ENCODE measurements at regions not wholly inside any gene's neighbourhood (a gene's known extent, or its start where the extent isn't known, plus 50 kb on each side); places are given as distances from the start of the nearest gene placed in this dataset.

DNA sequence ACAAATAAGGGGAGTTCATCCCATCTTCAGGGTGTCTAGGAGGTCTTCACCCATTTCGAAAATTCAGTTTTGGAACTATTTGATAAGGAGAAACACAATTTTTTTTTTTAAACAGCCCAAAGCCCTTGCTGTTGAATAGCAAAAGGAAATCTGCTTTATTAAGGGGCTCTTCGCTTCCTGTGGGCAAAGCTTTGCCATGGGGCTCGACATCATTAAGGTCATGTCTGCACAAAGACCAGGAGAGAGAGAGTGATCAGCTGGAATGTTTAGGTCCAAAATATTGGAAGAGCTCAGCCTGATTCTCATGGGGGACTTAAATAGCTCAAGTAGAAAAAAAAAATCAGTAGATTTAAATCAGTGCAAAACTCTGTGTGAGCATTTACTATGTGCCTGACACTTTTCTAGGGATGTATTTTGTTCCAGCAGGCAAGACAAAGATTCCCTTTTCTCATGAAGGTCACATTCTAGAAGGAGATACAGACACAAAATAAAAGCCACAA is 564.6 kb upstream of the KLF4 start:
- Histone ChIP-seq H3K4me1 (ENCODE audit: control insufficient read depth, low read length) (no peaks in the 10 kb centered on the region), H3K36me3 (ENCODE audit: control insufficient read depth, low read length) (no peaks in the 10 kb centered on the region), H3K4me3 (ENCODE audit: low read length) (no peak overlapping the region), H4K20me1 (ENCODE audit: control insufficient read depth, insufficient read depth, low read depth, low read length) (no peaks in the 10 kb centered on the region), H3K79me2 (ENCODE audit: control insufficient read depth, low read length) (no peaks in the 10 kb centered on the region), H3F3A (ENCODE audit: control insufficient read depth, insufficient read depth) (no peaks in the 10 kb centered on the region), H3K4me2 (ENCODE audit: low read length) (no peak overlapping the region), H3K9me3 (ENCODE audit: control insufficient read depth, insufficient read depth, low read length) (no peaks in the 10 kb centered on the region), H3K9me2 (replicated peaks; ENCODE audit: control insufficient read depth, low read length) (no peaks in the 10 kb centered on the region), H3K27ac (ENCODE audit: low read depth, low read length) (no peak overlapping the region), H3K27me3 (ENCODE audit: control insufficient read depth, low read length) (no peaks in the 10 kb centered on the region)
- TF ChIP-seq, protein P1, sequence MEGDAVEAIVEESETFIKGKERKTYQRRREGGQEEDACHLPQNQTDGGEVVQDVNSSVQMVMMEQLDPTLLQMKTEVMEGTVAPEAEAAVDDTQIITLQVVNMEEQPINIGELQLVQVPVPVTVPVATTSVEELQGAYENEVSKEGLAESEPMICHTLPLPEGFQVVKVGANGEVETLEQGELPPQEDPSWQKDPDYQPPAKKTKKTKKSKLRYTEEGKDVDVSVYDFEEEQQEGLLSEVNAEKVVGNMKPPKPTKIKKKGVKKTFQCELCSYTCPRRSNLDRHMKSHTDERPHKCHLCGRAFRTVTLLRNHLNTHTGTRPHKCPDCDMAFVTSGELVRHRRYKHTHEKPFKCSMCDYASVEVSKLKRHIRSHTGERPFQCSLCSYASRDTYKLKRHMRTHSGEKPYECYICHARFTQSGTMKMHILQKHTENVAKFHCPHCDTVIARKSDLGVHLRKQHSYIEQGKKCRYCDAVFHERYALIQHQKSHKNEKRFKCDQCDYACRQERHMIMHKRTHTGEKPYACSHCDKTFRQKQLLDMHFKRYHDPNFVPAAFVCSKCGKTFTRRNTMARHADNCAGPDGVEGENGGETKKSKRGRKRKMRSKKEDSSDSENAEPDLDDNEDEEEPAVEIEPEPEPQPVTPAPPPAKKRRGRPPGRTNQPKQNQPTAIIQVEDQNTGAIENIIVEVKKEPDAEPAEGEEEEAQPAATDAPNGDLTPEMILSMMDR (IDR thresholded peaks at IDR 0.05; ENCODE audit: low read depth, low read length, poor library complexity, severe bottlenecking) = no peak
- TF ChIP-seq EZH2phosphoT487 (IDR thresholded peaks at IDR 0.05; ENCODE audit: borderline replicate concordance, low read length) = no peak

DNA sequence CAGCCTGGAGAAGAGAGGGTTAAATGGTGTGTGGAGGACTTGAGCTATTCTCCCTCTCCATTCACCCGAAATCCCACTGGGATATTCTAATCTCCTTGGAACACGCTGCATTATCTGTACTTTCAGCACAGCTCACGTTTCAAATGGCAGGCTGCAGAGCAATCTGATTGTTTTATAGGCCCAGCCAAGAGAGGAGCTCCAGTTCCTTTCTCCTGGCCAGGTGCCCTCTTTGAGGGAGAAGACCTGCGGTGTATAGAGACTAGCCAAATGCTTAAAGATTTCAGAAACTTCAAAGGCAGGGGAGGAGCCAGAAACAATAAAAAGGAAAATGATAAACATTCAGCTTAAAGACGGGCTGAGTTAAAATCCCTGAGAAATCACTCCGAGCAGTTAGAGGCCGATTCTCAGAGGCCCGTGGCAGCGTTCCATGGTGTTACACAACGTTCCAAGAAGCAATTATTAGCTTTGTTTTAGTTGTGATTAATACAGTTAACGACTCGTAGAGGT is 564.0 kb upstream of the KLF4 start:
- no peak overlapping the region for H3K4me3 ChIP-seq (ENCODE audit: low read length)
- no peaks in the 10 kb centered on the region for H3K9me3 ChIP-seq (ENCODE audit: control insufficient read depth, insufficient read depth, low read length)
- H3F3A ChIP-seq (ENCODE audit: control insufficient read depth, insufficient read depth) = no peaks in the 10 kb centered on the region
- H3K4me1 ChIP-seq (ENCODE audit: control insufficient read depth, low read length) = no peaks in the 10 kb centered on the region
- H4K20me1 ChIP-seq (ENCODE audit: control insufficient read depth, insufficient read depth, low read depth, low read length) = no peaks in the 10 kb centered on the region
- H3K27ac ChIP-seq (ENCODE audit: low read depth, low read length) = no peak overlapping the region
- H3K4me2 ChIP-seq (ENCODE audit: low read length) = no peak overlapping the region
- no peaks in the 10 kb centered on the region for H3K79me2 ChIP-seq (ENCODE audit: control insufficient read depth, low read length)
- TF ChIP-seq EZH2phosphoT487 (IDR thresholded peaks at IDR 0.05; ENCODE audit: borderline replicate concordance, low read length) = no peak
- TF ChIP-seq, protein P1 (IDR thresholded peaks at IDR 0.05; ENCODE audit: low read depth, low read length, poor library complexity, severe bottlenecking) = no peak
- no peaks in the 10 kb centered on the region for H3K9me2 ChIP-seq (replicated peaks; ENCODE audit: control insufficient read depth, low read length)
- H3K27me3 ChIP-seq (ENCODE audit: control insufficient read depth, low read length) = no peaks in the 10 kb centered on the region
- no peaks in the 10 kb centered on the region for H3K36me3 ChIP-seq (ENCODE audit: control insufficient read depth, low read length)

DNA sequence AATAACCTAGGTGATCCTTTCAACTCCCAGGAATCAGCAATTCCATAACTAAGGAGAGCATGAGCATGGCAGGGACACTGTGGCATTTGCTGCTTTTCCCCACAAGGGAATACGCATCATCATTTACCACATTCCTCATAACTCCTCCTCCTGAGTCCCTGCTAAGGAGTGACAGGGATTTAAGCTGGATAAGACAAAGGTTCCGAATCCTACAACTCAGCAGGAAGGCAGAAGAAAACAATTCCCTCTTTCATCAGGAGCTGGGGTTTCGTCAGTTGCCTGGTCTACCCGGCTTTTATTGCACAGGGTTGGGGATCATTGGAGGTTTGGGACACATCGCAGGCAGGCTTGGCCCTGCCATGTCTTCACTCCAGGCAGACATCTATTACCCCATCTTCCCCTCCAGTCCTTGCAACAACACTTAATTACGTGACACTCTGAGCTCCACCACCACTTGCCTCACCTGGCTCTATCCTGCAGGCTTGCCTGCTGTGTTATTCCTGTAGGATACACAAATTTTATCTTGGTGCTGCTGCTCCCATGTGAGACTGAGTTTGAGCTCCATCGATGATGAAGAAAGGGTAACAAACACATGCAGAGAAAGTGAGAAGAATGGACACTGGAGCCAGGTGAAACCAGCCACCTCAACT is 563.0 kb upstream of the KLF4 start:
- no peaks in the 10 kb centered on the region for H4K20me1 ChIP-seq (ENCODE audit: control insufficient read depth, insufficient read depth, low read depth, low read length)
- H3F3A ChIP-seq (ENCODE audit: control insufficient read depth, insufficient read depth) = no peaks in the 10 kb centered on the region
- no peak overlapping the region for H3K4me2 ChIP-seq (ENCODE audit: low read length)
- H3K4me3 ChIP-seq (ENCODE audit: low read length) = no peak overlapping the region
- no peaks in the 10 kb centered on the region for H3K36me3 ChIP-seq (ENCODE audit: control insufficient read depth, low read length)
- no peaks in the 10 kb centered on the region for H3K9me3 ChIP-seq (ENCODE audit: control insufficient read depth, insufficient read depth, low read length)
- no peaks in the 10 kb centered on the region for H3K4me1 ChIP-seq (ENCODE audit: control insufficient read depth, low read length)
- H3K27ac ChIP-seq (ENCODE audit: low read depth, low read length) = no peak overlapping the region
- no peaks in the 10 kb centered on the region for H3K9me2 ChIP-seq (replicated peaks; ENCODE audit: control insufficient read depth, low read length)
- TF ChIP-seq EZH2phosphoT487 (IDR thresholded peaks at IDR 0.05; ENCODE audit: borderline replicate concordance, low read length) = no peak
- TF ChIP-seq, protein P1 (IDR thresholded peaks at IDR 0.05; ENCODE audit: low read depth, low read length, poor library complexity, severe bottlenecking) = no peak
- H3K27me3 ChIP-seq (ENCODE audit: control insufficient read depth, low read length) = no peaks in the 10 kb centered on the region
- no peaks in the 10 kb centered on the region for H3K79me2 ChIP-seq (ENCODE audit: control insufficient read depth, low read length)
